GM12865 (cell line): ENCODE measurements at regions not wholly inside any gene's neighbourhood (a gene's known extent, or its start where the extent isn't known, plus 50 kb on each side); places are given as distances from the start of the nearest gene placed in this dataset.

ENCODE experiments used
- DNase-seq: peaks from one replicate; pipeline ENCODE4 v3.0.0; 2010; ENCODE audit warnings: low read depth
- H3K4me3 ChIP-seq: 2 replicates; pipeline ENCODE4 v1.5.1; 2011; ENCODE audit warnings: mild to moderate bottlenecking, low read depth, low read length, control low read depth
- CTCF ChIP-seq: IDR thresholded peaks from 2 replicates; pipeline ENCODE4 v1.5.1; 2011; ENCODE audit warnings: low read length, control low read depth, low read depth, inconsistent platforms; ENCODE audit not compliant: insufficient read depth; ENCODE audit errors: missing control alignments

GRCh38 chr17:77311371-77311981, 170.7 kb downstream of the SEC14L1 start:
- no peak for DNase-seq
- TF ChIP-seq CTCF, result no peak
- no peak overlapping the region for H3K4me3 ChIP-seq

- DNase-seq, result no peak
- TF ChIP-seq CTCF, result no peak
- H3K4me3 ChIP-seq, result no peak overlapping the region
These were observed 171.4 kb downstream of the SEC14L1 start for GRCh38 chr17:77312061-77312701.

DNA sequence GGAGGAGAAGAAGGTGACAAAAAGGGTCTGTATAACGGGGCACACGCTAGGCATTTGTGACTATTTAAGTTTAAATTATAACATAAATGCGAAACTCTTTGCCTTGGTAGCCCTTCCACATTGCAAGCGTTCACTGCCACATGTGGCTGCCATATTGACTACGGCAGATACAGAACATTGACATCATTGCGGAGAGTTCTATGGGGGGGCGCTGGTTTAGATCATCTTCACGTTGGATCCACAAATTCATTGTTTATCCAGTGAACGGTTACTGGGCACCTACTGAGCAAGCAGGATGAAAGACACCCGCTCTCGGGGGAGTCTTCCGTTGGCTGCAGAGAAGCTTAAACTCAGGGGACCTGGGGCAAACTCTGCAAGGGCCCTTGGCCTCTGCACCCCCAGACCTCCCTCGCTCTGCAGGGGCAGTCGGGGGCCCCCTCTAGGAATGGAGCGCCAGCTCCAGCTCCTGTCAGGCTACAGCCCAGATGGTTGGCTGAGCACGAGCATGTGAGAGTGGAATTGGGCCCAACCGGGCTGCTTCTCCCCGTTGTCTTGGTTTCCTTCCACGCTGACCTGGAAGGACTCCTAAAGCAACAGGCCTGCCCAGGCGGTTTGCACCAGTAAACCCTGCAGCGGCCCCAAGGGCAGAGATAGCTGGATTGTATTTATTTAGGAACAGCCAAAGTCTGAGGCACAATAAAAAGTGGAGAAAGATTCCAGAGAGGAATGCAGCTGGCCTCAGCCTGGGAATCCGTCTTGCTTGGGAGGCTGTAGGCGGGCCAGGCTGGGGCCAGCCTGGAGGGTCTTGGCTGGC, 172.2 kb downstream of the SEC14L1 start:
- no peak overlapping the region for H3K4me3 ChIP-seq
- TF ChIP-seq CTCF, result no peak
- no peak for DNase-seq

GRCh38 chr17:77313831-77314230, 173.1 kb downstream of the SEC14L1 start:
- TF ChIP-seq CTCF, result no peak
- H3K4me3 ChIP-seq, result no peak overlapping the region
- no peak for DNase-seq

DNA sequence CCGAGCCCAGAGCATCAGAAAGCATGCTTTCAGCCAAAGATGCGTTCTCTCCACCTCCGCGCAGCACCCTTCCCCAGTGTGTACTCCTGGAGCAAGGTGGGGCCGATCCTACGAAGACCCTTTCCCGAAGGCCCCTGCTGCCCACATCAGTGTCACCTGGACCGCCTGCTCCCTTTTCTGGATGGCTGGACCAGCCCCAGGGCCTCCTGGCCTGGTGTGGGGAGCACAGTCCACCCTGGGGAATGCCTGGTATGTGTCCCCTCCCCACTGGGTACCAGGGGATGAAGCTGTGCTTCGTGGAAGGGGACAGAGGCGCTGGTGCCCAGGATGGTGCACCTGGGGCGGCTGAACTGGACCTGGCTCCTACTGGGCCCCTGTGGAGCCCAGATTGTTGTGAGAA, 173.8 kb downstream of the SEC14L1 start:
- TF ChIP-seq CTCF, result no peak
- DNase-seq, result no peak

GRCh38 chr17:77315010-77315409, 174.2 kb downstream of the SEC14L1 start:
- DNase-seq, result no peak
- TF ChIP-seq CTCF, result no peak
- H3K4me3 ChIP-seq, result no peak overlapping the region

More for the DNA sequence above, 173.8 kb downstream of the SEC14L1 start:
- H3K4me3 ChIP-seq, result no peak overlapping the region
